Mammary epithelial cell (primary cell): ENCODE measurements at regions not wholly inside any gene's neighbourhood (a gene's known extent, or its start where the extent isn't known, plus 50 kb on each side); places are given as distances from the start of the nearest gene placed in this dataset.

ENCODE experiments used
- EZH2 ChIP-seq: IDR thresholded peaks from 2 replicates; pipeline ENCODE4 v1.6.1; 2012; ENCODE audit warnings: low read length, inconsistent platforms, borderline replicate concordance
- TF ChIP-seq, protein P1 (sequence below), 2 donors: IDR thresholded peaks in 1 of 2; conservative IDR thresholded peaks in 1 of 2; 2 replicates each; pipeline ENCODE4 v1.5.1; 2011 to 2012; ENCODE audit warnings: inconsistent platforms in 2 of 2, low read length in 2 of 2, mild to moderate bottlenecking in 2 of 2, control low read depth in 1 of 2, low read depth in 1 of 2; ENCODE audit not compliant: insufficient read depth in 1 of 2; ENCODE audit errors: extremely low read depth in 1 of 2

DNA sequence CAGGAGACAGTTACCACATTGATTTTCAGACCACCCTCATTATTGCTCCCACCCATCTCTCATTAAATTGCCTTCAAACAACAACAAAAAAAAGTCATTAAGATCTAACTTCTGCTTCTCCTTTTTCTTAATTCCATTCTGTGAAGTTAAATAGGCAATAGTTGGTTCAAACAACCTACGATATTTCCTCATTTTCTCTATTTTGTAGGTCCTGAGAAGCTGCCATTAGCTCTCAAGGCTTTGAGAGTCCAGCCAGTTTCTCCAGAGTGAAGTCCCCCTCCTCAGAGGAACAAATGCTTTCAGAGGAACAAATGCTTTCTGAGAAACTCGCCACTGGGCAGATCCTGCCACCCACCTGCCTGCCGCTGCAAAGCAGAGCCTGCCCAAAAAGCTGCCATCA lies 125.6 kb downstream of the ETS2 start:
- TF ChIP-seq, protein P1, sequence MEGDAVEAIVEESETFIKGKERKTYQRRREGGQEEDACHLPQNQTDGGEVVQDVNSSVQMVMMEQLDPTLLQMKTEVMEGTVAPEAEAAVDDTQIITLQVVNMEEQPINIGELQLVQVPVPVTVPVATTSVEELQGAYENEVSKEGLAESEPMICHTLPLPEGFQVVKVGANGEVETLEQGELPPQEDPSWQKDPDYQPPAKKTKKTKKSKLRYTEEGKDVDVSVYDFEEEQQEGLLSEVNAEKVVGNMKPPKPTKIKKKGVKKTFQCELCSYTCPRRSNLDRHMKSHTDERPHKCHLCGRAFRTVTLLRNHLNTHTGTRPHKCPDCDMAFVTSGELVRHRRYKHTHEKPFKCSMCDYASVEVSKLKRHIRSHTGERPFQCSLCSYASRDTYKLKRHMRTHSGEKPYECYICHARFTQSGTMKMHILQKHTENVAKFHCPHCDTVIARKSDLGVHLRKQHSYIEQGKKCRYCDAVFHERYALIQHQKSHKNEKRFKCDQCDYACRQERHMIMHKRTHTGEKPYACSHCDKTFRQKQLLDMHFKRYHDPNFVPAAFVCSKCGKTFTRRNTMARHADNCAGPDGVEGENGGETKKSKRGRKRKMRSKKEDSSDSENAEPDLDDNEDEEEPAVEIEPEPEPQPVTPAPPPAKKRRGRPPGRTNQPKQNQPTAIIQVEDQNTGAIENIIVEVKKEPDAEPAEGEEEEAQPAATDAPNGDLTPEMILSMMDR (conservative IDR thresholded peaks at IDR 0.05 in 1 of 2, IDR thresholded peaks at IDR 0.05 in 1 of 2; ENCODE audit: extremely low read depth in 1 of 2, insufficient read depth in 1 of 2, low read depth in 1 of 2, low read length in 2 of 2): no peak
- no peak for TF ChIP-seq EZH2
